SU-DHL-6 (cell line): ENCODE measurements at regions not wholly inside any gene's neighbourhood (a gene's known extent, or its start where the extent isn't known, plus 50 kb on each side); places are given as distances from the start of the nearest gene placed in this dataset.

Source experiments
- EZH2phosphoT487 ChIP-seq: fragments of 200-600 bp; sonication (generic), shearing (Covaris generic); conservative IDR thresholded peaks from 2 replicates; pipeline ENCODE4 v1.6.1; 2018; ENCODE audit warnings: mild to moderate bottlenecking, antibody characterized with exemption, low read length, moderate library complexity, mixed read lengths
- TF ChIP-seq, protein P1 (sequence below): fragments of 200-600 bp; sonication (generic); IDR thresholded peaks from one replicate; pipeline ENCODE4 v1.5.1; 2017; ENCODE audit warnings: antibody characterized with exemption, mild to moderate bottlenecking, low read length, moderate library complexity; ENCODE audit not compliant: insufficient read depth, poor library complexity, severe bottlenecking

DNA sequence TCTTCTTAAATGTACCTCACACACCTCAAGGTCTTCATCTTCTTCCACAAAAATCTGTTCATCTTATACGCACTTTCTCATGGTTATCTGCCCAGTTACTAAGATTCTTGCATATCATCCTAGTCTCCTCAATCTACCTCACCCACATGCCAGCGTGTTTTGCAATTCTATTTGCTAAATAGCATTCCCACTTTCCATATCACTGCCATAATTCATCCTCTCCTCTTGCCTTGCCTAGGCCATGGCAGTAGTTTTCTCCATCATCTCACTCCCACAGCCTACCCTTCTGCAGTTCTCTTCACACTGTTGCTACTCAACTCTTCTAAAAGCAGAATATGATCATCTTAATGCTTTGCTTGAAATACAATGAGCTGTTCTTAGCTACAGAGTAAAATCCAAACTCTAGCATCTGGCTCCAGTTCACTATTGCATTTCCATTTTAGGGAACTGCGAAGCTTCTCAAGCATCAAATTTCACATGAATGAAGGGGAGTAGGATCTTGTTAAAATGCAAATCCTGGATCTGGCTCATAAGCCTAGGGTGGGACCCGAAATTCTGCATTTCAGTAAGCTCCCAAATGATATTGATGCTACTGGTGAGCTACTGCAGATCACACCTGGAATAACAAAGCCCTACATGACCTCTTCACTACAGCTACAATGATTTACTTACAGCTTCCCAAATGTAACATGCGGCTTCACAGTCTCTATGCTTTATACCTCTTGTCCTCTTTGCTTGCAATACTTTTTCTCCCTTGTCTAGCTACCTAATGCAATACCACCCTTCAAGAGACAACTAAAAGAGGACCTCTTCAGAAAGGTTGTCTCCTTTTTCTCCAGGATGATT, 293.9 kb downstream of the SATB2 start:
- TF ChIP-seq, protein P1, sequence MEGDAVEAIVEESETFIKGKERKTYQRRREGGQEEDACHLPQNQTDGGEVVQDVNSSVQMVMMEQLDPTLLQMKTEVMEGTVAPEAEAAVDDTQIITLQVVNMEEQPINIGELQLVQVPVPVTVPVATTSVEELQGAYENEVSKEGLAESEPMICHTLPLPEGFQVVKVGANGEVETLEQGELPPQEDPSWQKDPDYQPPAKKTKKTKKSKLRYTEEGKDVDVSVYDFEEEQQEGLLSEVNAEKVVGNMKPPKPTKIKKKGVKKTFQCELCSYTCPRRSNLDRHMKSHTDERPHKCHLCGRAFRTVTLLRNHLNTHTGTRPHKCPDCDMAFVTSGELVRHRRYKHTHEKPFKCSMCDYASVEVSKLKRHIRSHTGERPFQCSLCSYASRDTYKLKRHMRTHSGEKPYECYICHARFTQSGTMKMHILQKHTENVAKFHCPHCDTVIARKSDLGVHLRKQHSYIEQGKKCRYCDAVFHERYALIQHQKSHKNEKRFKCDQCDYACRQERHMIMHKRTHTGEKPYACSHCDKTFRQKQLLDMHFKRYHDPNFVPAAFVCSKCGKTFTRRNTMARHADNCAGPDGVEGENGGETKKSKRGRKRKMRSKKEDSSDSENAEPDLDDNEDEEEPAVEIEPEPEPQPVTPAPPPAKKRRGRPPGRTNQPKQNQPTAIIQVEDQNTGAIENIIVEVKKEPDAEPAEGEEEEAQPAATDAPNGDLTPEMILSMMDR: no peak
- no peak for TF ChIP-seq EZH2phosphoT487
